ENCODE measurements at regions not wholly inside any gene's neighbourhood (a gene's known extent, or its start where the extent isn't known, plus 50 kb on each side); places are given as distances from the start of the nearest gene placed in this dataset.

- no peak overlapping the region for H3K4me3 ChIP-seq
- no peak overlapping the region for H3K27ac ChIP-seq
- intact Hi-C loops (cut with DNase I; ENCODE audit: low total_unique reads) = no loop called here
- H3K36me3 ChIP-seq = no peaks in the 10 kb centered on the region
- no peaks in the 10 kb centered on the region for H3K27me3 ChIP-seq
- H3K9me3 ChIP-seq = no peaks in the 10 kb centered on the region
- no peaks in the 10 kb centered on the region for H3K4me1 ChIP-seq
- WGBS, 5 donors = 91 to 97% (median 93%) methylated on average over 3 of the region's 3 CpGs
- no peak for TF ChIP-seq POLR2A (IDR thresholded peaks at IDR 0.05)
- DNase-seq = no peak
Observed at GRCh38 chr2:6369266-6369665, 496.4 kb downstream of the CMPK2 start.

GRCh38 chr2:6370753-6371551, 494.8 kb downstream of the CMPK2 start:
- Histone ChIP-seq H3K27ac (no peak overlapping the region), H3K9me3 (no peaks in the 10 kb centered on the region), H3K36me3 (no peaks in the 10 kb centered on the region), H3K4me1 (no peaks in the 10 kb centered on the region), H3K4me3 (no peak overlapping the region), H3K27me3 (no peaks in the 10 kb centered on the region)
- WGBS, 5 donors = 77 to 91% (median 87%) methylated on average over 7 of the region's 7 CpGs
- peak in 1 of 2 donors; percentile 62 for DNase-seq
- TF ChIP-seq POLR2AphosphoS5 (IDR thresholded peaks at IDR 0.05) (no peak), EP300 (IDR thresholded peaks at IDR 0.05) (no peak), CTCF (IDR thresholded peaks at IDR 0.05) (no peak), POLR2A (IDR thresholded peaks at IDR 0.05) (no peak)
- intact Hi-C loops (cut with DNase I; ENCODE audit: low total_unique reads) = no loop called here

- intact Hi-C loops (cut with DNase I; ENCODE audit: low total_unique reads) = no loop called here
- Histone ChIP-seq H3K4me3 (no peak overlapping the region), H3K27me3 (no peaks in the 10 kb centered on the region), H3K27ac (no peak overlapping the region), H3K36me3 (no peaks in the 10 kb centered on the region), H3K4me1 (no peaks in the 10 kb centered on the region), H3K9me3 (peaks cover 0 to 2% (median 0%) of the 10 kb centered on the region in 4 donors)
- DNase-seq = peak in 1 of 2 donors; percentile 10
- TF ChIP-seq EP300 (IDR thresholded peaks at IDR 0.05) (no peak), CTCF (IDR thresholded peaks at IDR 0.05) (no peak), POLR2AphosphoS5 (IDR thresholded peaks at IDR 0.05) (no peak), POLR2A (IDR thresholded peaks at IDR 0.05) (no peak)
- 71 to 86% (median 77%) methylated on average over 3 of the region's 3 CpGs for WGBS, 5 donors
Observed at GRCh38 chr2:6372317-6372901, 493.3 kb downstream of the CMPK2 start.

GRCh38 chr2:6381326-6381725, 484.4 kb downstream of the CMPK2 start:
- TF ChIP-seq CTCF (IDR thresholded peaks at IDR 0.05) = no peak
- WGBS, 5 donors = 38 to 55% (median 52%) methylated on average over 2 of the region's 2 CpGs
- Histone ChIP-seq H3K4me1 (no peaks in the 10 kb centered on the region), H3K27ac (no peak overlapping the region), H3K27me3 (no peaks in the 10 kb centered on the region), H3K9me3 (peaks cover 0 to 7% (median 3%) of the 10 kb centered on the region in 4 donors), H3K4me3 (no peak overlapping the region), H3K36me3 (no peaks in the 10 kb centered on the region)
- intact Hi-C loops (cut with DNase I; ENCODE audit: low total_unique reads) = no loop called here
- no peak for DNase-seq

- no peak overlapping the region for H3K27ac ChIP-seq
- H3K4me3 ChIP-seq = no peak overlapping the region
- no peaks in the 10 kb centered on the region for H3K27me3 ChIP-seq
- H3K4me1 ChIP-seq = no peaks in the 10 kb centered on the region
- DNase-seq = peak in 1 of 2 donors; percentile 28
- intact Hi-C loops (cut with DNase I; ENCODE audit: low total_unique reads) = no loop called here
- TF ChIP-seq CTCF (IDR thresholded peaks at IDR 0.05) (no peak), POLR2A (IDR thresholded peaks at IDR 0.05) (no peak), POLR2AphosphoS5 (IDR thresholded peaks at IDR 0.05) (no peak), EP300 (IDR thresholded peaks at IDR 0.05) (no peak)
- H3K36me3 ChIP-seq = no peaks in the 10 kb centered on the region
- H3K9me3 ChIP-seq = no peaks in the 10 kb centered on the region
- 45 to 69% (median 50%) methylated on average over 4 of the region's 4 CpGs for WGBS, 5 donors
Observed at GRCh38 chr2:6384341-6384740, 481.4 kb downstream of the CMPK2 start.
